ENCODE measurements at regions not wholly inside any gene's neighbourhood (a gene's known extent, or its start where the extent isn't known, plus 50 kb on each side); places are given as distances from the start of the nearest gene placed in this dataset.

GRCh38 chr17:13678841-13679240 lies 77.1 kb upstream of the HS3ST3A1 start:
- TF ChIP-seq, protein P1, sequence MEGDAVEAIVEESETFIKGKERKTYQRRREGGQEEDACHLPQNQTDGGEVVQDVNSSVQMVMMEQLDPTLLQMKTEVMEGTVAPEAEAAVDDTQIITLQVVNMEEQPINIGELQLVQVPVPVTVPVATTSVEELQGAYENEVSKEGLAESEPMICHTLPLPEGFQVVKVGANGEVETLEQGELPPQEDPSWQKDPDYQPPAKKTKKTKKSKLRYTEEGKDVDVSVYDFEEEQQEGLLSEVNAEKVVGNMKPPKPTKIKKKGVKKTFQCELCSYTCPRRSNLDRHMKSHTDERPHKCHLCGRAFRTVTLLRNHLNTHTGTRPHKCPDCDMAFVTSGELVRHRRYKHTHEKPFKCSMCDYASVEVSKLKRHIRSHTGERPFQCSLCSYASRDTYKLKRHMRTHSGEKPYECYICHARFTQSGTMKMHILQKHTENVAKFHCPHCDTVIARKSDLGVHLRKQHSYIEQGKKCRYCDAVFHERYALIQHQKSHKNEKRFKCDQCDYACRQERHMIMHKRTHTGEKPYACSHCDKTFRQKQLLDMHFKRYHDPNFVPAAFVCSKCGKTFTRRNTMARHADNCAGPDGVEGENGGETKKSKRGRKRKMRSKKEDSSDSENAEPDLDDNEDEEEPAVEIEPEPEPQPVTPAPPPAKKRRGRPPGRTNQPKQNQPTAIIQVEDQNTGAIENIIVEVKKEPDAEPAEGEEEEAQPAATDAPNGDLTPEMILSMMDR (IDR thresholded peaks at IDR 0.05; ENCODE audit: low read length), result no peak
- TF ChIP-seq EZH2 (optimal IDR thresholded peaks at IDR 0.05; ENCODE audit: low read depth, low read length) (no peak), EZH2phosphoT487 (IDR thresholded peaks at IDR 0.05; ENCODE audit: low read length) (no peak)
